RWPE1 (cell line): ENCODE measurements at regions not wholly inside any gene's neighbourhood (a gene's known extent, or its start where the extent isn't known, plus 50 kb on each side); places are given as distances from the start of the nearest gene placed in this dataset.

Source experiments
- CTCF ChIA-PET: fragments of 350-600 bp; sonication (Branson Sonifier 250); formaldehyde crosslinking; extraction: SDS; loops from one replicate; lab custom pipeline; 2021; lab: Yijun Ruan, JAX
- POLR2A ChIA-PET: fragments of 400-600 bp; formaldehyde crosslinking; extraction: SDS; loops from one replicate; lab custom pipeline; 2020; ENCODE audit warnings: antibody characterized with exemption; ENCODE audit not compliant: low non-redundant PET; lab: Yijun Ruan, JAX
- DNase-seq: peaks from one replicate; pipeline ENCODE4 v3.0.0; 2012; ENCODE audit warnings: low spot score
- H3K27ac ChIP-seq: fragments of 450-650 bp; 2 replicates; pipeline ENCODE4 v1.5.1; 2017
- CTCF ChIP-seq: fragments of 450-650 bp; conservative IDR thresholded peaks from 2 replicates; pipeline ENCODE4 v1.5.1; 2017; ENCODE audit warnings: low read depth, mild to moderate bottlenecking

- no peak overlapping the region for H3K27ac ChIP-seq
- ChIA-PET CTCF (interaction anchor here (0.7 kb wide), 1 partner anchor 467 kb away, joined by 3 read pairs; no protein-coding TSS in a partner anchor), POLR2A (no interaction called here)
- no peak for TF ChIP-seq CTCF
- no peak for DNase-seq
These were observed 105.3 kb upstream of the KIRREL3 start for GRCh38 chr11:127105593-127106541.

DNA sequence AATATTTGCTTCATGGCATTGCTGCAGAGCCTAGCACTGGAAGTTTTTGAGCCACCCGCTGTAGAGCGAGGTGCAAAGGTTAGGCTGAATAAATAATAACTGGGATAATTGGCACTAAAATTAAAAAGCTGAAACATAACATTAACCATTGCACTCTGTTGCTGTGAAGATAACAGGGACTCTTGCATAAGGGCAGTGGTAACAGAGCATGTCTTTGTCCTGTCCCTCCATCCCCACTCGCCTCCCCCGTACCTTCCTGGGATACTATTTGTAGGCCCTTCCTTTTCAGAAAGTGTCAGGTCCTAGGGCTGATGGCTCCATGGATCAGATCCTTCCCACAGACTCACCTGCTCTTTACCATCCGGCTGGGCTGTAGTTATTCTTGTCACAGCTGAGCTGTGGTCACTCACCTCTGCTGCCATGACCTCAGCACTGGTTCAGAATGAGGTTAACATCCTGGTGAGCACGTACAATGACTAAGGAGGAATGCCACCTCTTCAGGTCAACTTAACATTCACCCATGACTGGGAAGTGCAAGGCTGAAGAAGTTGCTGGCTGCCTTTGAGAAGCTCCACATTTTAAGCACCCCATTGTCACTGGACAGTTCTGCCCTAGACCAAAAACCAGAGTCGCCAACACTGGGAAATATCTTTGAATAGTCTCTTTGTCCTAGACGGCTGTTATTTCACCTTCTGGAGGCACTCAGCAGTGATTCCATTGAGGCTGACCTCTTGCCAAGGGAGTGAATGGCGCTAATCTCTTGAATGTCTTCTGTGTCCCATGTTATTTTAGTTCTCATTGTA lies 103.2 kb upstream of the KIRREL3 start:
- TF ChIP-seq CTCF = no peak
- no peak overlapping the region for H3K27ac ChIP-seq
- ChIA-PET CTCF (no interaction called here), POLR2A (no interaction called here)
- DNase-seq = no peak

DNA sequence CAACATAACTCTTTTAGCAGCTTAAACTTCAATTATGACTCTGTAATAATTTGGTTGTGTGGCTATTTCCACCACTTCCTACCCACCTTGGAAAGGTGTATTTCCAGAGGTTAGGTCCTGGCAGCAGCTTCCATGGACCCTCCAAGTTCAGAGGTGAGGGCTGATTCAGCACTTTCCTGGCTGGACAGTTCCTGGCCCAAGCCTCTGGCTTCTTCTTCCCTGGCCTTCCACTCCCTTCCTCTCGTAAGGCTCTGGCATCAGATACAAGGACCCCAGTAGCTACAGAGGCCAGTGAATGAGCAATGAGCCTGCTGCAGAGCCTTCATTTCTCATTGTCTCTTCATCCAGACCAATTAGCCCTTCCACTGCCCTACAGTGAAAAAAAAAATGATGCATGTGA lies 98.1 kb upstream of the KIRREL3 start:
- DNase-seq = no peak
- ChIA-PET POLR2A (no interaction called here), CTCF (no interaction called here)
- H3K27ac ChIP-seq = no peak overlapping the region
- no peak for TF ChIP-seq CTCF

GRCh38 chr11:127080735-127081134 lies 80.2 kb upstream of the KIRREL3 start:
- no peak overlapping the region for H3K27ac ChIP-seq
- ChIA-PET CTCF (no interaction called here), POLR2A (no interaction called here)
- TF ChIP-seq CTCF = no peak
- DNase-seq = no peak

- ChIA-PET CTCF (no interaction called here), POLR2A (no interaction called here)
- no peak for TF ChIP-seq CTCF
- no peak for DNase-seq
- H3K27ac ChIP-seq = no peak overlapping the region
These were observed 75.2 kb upstream of the KIRREL3 start for GRCh38 chr11:127075758-127076157.

DNA sequence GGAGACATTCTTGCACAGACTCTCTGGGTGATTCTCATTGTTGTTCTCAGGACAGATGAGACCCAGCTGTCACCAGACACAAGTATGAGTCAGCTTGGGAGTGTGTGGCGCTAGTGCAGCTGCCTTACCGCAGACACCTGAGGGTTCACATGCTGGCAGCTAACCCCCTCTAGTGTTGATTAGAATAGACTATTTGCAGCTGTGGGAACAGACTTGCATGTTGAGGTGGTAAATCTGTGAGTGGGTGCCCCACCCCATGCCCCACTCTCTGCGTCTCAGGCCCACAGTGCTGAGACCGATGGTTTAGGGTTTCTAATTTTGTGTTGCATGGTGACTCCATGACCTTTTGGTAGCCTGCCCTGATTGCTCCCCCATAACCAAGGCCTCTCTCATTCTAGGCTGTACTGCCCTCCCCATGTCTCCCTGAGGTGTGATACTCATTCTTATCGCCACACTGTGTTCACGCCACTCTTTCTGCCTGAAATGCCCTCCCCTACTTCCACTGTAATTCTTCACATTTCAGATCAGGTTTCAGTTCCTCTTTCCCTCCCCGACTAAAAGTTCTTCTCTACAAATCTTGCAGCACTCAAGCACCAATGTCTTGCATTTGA lies 73.7 kb upstream of the KIRREL3 start:
- no peak overlapping the region for H3K27ac ChIP-seq
- DNase-seq = peak; percentile 4
- POLR2A ChIA-PET = no interaction called here
- no peak for TF ChIP-seq CTCF
- CTCF ChIA-PET = interaction anchor here (0.6 kb wide), 1 partner anchor 104 kb away, joined by 4 read pairs; no protein-coding TSS in a partner anchor
